Caco-2 (cell line): ENCODE measurements at regions not wholly inside any gene's neighbourhood (a gene's known extent, or its start where the extent isn't known, plus 50 kb on each side); places are given as distances from the start of the nearest gene placed in this dataset.

Source experiments
- BruUV-seq: library from RNA; stranded (reverse); fragments of 400-500 nt; replicated peaks from 2 replicates; lab custom pipeline; 2021; lab: Mats Ljungman, UMichigan
- CTCF ChIA-PET: fragments of 300-600 bp; sonication (Branson Sonifier 250); formaldehyde crosslinking; loops from one replicate; lab custom pipeline; 2022; ENCODE audit warnings: antibody characterized with exemption; lab: Charles Lee
- POLR2A ChIA-PET: fragments of 300-600 bp; sonication (Branson Sonifier 250); formaldehyde crosslinking; loops from one replicate; lab custom pipeline; 2022; ENCODE audit warnings: antibody characterized with exemption; lab: Charles Lee
- DNase-seq, 2 experiments: peaks; one replicate each; pipeline versions ENCODE4 v3.0.0 to v3.0.0-alpha.2; 2020 to 2022
- H3K27me3 ChIP-seq: replicated peaks from 2 replicates; pipeline ENCODE4 v1.6.0; 2011; ENCODE audit warnings: low read length; ENCODE audit not compliant: control insufficient read depth, insufficient read depth
- H3K36me3 ChIP-seq: 2 replicates; pipeline ENCODE4 v1.5.1; 2011; ENCODE audit warnings: low read length; ENCODE audit not compliant: control insufficient read depth, insufficient read depth
- H3K4me1 ChIP-seq: fragments of 250-450 bp; sonication (Bioruptor Pico); 2 replicates; pipeline ENCODE4 v1.5.1; 2020; ENCODE audit warnings: mild to moderate bottlenecking
- H3K4me3 ChIP-seq: 2 replicates; pipeline ENCODE4 v1.5.1; 2011; ENCODE audit warnings: low read depth, mild to moderate bottlenecking, control low read depth, low read length
- H3K9me3 ChIP-seq: fragments of 250-450 bp; sonication (Bioruptor Pico); 2 replicates; pipeline ENCODE4 v1.5.1; 2020; ENCODE audit warnings: mild to moderate bottlenecking, moderate library complexity
- H3K27ac Mint-ChIP-seq: one replicate; pipeline ENCODE4 v1.8.0; 2022; ENCODE audit warnings: mixed read lengths; ENCODE audit not compliant: unreplicated experiment
- H3K27me3 Mint-ChIP-seq: one replicate; pipeline ENCODE4 v1.8.0; 2022; ENCODE audit warnings: mixed read lengths; ENCODE audit not compliant: insufficient read depth, unreplicated experiment
- H3K36me3 Mint-ChIP-seq: one replicate; pipeline ENCODE4 v1.8.0; 2022; ENCODE audit warnings: mild to moderate bottlenecking, mixed read lengths; ENCODE audit not compliant: insufficient read depth, unreplicated experiment
- H3K4me1 Mint-ChIP-seq: one replicate; pipeline ENCODE4 v1.8.0; 2022; ENCODE audit warnings: low read depth, mixed read lengths; ENCODE audit not compliant: unreplicated experiment
- H3K4me3 Mint-ChIP-seq: one replicate; pipeline ENCODE4 v1.8.0; 2022; ENCODE audit warnings: mild to moderate bottlenecking, moderate library complexity, mixed read lengths; ENCODE audit not compliant: unreplicated experiment
- H3K9me3 Mint-ChIP-seq: one replicate; pipeline ENCODE4 v1.8.0; 2022; ENCODE audit warnings: mixed read lengths; ENCODE audit not compliant: unreplicated experiment
- intact Hi-C: fragments of 100-400 bp; cut with micrococcal nuclease; formaldehyde crosslinking; loops from one replicate; pipeline ENCODE4 v1.10.0; 2022; ENCODE audit not compliant: unreplicated experiment
- TF ChIP-seq, protein P1 (sequence below), 2 experiments: fragments of 200-600 bp in 1 of 2; IDR thresholded peaks; 1 replicate in 1 of 2; 2 replicates in 1 of 2; pipeline versions ENCODE4 v1.5.1 to v1.8.0; 2011 to 2022; ENCODE audit warnings: antibody characterized with exemption in 1 of 2, control low read depth in 1 of 2, inconsistent platforms in 1 of 2, low read depth in 1 of 2, low read length in 1 of 2, mild to moderate bottlenecking in 1 of 2, moderate library complexity in 1 of 2; ENCODE audit not compliant: insufficient read depth in 1 of 2, severe bottlenecking in 1 of 2, unreplicated experiment in 1 of 2

DNA sequence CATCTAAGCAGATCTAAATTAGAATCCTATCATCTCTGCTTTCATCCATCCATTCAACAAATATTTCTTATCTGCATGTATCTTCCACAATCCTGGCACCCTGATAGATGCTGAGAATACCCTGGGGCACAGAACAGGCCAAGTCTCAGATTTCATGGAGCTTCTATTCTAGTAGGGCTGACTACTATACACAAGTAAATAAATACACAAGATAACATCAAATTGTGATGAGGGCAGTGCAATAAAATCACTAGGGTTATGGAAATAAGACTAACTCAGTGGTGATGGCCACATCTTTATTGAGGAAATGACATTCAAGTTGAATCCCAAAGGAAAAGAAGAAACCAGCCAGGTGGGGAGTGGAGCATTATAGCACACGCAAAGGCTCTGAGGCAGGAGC, 138.4 kb upstream of the GLRA1 start:
- no peaks in the 10 kb centered on the region for H3K36me3 Mint-ChIP-seq
- CTCF ChIA-PET = no interaction called here
- H3K27me3 Mint-ChIP-seq = peaks cover 5% of the 10 kb centered on the region

DNA sequence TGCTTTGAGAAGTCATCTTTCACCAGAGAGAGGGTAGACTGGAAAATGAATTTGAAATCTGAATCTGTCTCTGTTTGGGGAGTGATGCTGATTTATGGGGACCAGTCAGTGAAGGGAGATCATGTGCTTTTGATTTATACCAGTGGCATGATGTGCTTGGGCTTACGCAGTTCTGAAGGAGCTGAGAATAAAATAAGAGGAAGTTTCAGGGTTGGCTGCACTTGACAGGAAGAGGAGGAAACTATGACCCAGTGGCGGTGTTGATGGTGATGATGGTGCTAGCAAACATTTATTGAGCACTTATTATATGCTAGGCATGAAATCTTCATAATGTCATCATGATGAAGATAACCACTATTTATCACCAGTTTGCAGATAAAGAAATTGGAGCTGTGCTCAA, 136.4 kb upstream of the GLRA1 start:
- H3K27ac Mint-ChIP-seq = no peak overlapping the region
- TF ChIP-seq, protein P1, sequence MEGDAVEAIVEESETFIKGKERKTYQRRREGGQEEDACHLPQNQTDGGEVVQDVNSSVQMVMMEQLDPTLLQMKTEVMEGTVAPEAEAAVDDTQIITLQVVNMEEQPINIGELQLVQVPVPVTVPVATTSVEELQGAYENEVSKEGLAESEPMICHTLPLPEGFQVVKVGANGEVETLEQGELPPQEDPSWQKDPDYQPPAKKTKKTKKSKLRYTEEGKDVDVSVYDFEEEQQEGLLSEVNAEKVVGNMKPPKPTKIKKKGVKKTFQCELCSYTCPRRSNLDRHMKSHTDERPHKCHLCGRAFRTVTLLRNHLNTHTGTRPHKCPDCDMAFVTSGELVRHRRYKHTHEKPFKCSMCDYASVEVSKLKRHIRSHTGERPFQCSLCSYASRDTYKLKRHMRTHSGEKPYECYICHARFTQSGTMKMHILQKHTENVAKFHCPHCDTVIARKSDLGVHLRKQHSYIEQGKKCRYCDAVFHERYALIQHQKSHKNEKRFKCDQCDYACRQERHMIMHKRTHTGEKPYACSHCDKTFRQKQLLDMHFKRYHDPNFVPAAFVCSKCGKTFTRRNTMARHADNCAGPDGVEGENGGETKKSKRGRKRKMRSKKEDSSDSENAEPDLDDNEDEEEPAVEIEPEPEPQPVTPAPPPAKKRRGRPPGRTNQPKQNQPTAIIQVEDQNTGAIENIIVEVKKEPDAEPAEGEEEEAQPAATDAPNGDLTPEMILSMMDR (IDR thresholded peaks at IDR 0.05; ENCODE audit: insufficient read depth in 1 of 2, low read depth in 1 of 2, low read length in 1 of 2, severe bottlenecking in 1 of 2, unreplicated experiment in 1 of 2) = no peak
- no peaks in the 10 kb centered on the region for H3K4me1 ChIP-seq
- ChIA-PET POLR2A (no interaction called here), CTCF (no interaction called here)
- intact Hi-C loops = no loop called here
- no peaks in the 10 kb centered on the region for H3K36me3 Mint-ChIP-seq
- no peaks in the 10 kb centered on the region for H3K9me3 Mint-ChIP-seq
- H3K27me3 ChIP-seq = no peaks in the 10 kb centered on the region
- no peaks in the 10 kb centered on the region for H3K36me3 ChIP-seq
- no peaks in the 10 kb centered on the region for H3K4me1 Mint-ChIP-seq
- no peaks in the 10 kb centered on the region for H3K9me3 ChIP-seq
- no peak for DNase-seq
- BruUV-seq = no TSS peak
- H3K4me3 ChIP-seq = no peak overlapping the region
- H3K4me3 Mint-ChIP-seq = no peak overlapping the region
- H3K27me3 Mint-ChIP-seq = peaks cover 3% of the 10 kb centered on the region

More for the DNA sequence above, 138.4 kb upstream of the GLRA1 start:
- no peaks in the 10 kb centered on the region for H3K4me1 Mint-ChIP-seq
- Histone ChIP-seq H3K36me3 (no peaks in the 10 kb centered on the region), H3K27me3 (no peaks in the 10 kb centered on the region), H3K4me1 (no peaks in the 10 kb centered on the region), H3K9me3 (no peaks in the 10 kb centered on the region), H3K4me3 (no peak overlapping the region)
- H3K4me3 Mint-ChIP-seq = no peak overlapping the region
- H3K9me3 Mint-ChIP-seq = no peaks in the 10 kb centered on the region
- POLR2A ChIA-PET = no interaction called here
- intact Hi-C loops = no loop called here
- no TSS peak for BruUV-seq
- TF ChIP-seq, protein P1 (IDR thresholded peaks at IDR 0.05; ENCODE audit: insufficient read depth in 1 of 2, low read depth in 1 of 2, low read length in 1 of 2, severe bottlenecking in 1 of 2, unreplicated experiment in 1 of 2) = no peak
- no peak for DNase-seq
- no peak overlapping the region for H3K27ac Mint-ChIP-seq

DNA sequence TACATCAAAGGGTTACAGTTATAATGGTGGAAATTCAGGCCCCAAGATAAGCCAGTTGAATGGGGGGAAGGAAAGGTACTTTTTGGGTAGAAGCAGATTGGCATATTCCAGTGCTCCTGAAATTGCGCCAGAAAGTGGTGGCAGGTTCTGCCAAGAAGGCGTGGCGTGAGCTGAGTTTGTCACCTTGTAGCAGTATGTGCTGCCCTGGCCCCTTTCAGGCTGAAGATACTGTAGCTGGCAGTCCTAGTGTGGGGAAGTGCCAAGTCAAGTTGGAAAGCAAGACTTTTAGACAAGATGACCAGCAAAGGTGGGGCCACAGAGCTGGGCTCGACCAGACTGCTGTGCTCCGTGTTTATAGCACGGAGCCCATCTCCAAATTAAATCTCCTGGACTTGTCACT, 133.6 kb upstream of the GLRA1 start:
- Mint-ChIP-seq H3K4me3 (no peak overlapping the region), H3K27me3 (peaks cover 5% of the 10 kb centered on the region), H3K9me3 (no peaks in the 10 kb centered on the region), H3K4me1 (no peaks in the 10 kb centered on the region), H3K36me3 (no peaks in the 10 kb centered on the region), H3K27ac (no peak overlapping the region)
- Histone ChIP-seq H3K36me3 (no peaks in the 10 kb centered on the region), H3K27me3 (no peaks in the 10 kb centered on the region), H3K4me3 (no peak overlapping the region), H3K4me1 (no peaks in the 10 kb centered on the region), H3K9me3 (no peaks in the 10 kb centered on the region)
- TF ChIP-seq, protein P1 (IDR thresholded peaks at IDR 0.05; ENCODE audit: insufficient read depth in 1 of 2, low read depth in 1 of 2, low read length in 1 of 2, severe bottlenecking in 1 of 2, unreplicated experiment in 1 of 2) = no peak
- no TSS peak for BruUV-seq
- CTCF ChIA-PET = no interaction called here
- POLR2A ChIA-PET = no interaction called here
- DNase-seq = no peak
- intact Hi-C loops = no loop called here
